ENCODE measurements at regions not wholly inside any gene's neighbourhood (a gene's known extent, or its start where the extent isn't known, plus 50 kb on each side); places are given as distances from the start of the nearest gene placed in this dataset.
"Not testable (repeated sequence)": the region's sequence is repeated elsewhere in the genome, so short reads cannot be mapped to it uniquely, and the experiment has no call there.

DNA sequence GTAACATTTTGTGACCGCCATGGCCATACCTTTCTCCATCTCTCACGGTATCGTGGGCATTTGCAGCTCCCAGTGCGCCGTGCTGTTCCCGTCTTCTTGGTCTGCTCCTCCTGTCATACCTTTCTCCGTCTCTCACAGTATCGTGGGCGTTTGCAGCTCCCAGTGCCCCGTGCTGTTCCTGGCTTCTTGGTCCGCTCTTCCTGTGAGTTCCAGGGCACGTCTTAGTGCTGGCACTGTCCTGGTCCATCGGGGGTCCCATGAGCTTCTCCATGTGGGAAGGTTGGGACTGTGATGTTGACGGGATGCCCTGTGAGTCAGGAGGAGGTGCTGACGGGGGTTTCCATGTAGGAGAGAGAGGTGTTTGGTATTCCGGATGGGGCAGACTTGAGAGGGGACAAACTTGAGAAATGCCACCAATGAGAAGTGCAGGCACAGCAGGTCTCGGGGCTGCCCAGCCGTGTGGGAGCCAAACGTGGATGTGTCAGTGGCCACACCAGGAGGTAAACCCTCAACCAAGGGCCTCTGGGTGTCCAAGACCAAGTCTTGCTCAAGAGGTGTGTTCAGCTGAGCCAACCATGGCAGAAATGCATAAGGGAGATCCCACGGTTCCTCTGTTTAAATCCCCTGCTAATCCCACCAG is 84.7 kb upstream of the TNK2 start:
- TF ChIP-seq CTCF (IDR thresholded peaks at IDR 0.05; ENCODE audit: poor library complexity); EZH2phosphoT487 (IDR thresholded peaks at IDR 0.05; ENCODE audit: low read depth, severe bottlenecking, unreplicated experiment): not testable (repeated sequence)

All from hepatocyte (in vitro differentiated cells).